DMS114 treated with DMSO at 0.1 percent for 48 hours (cell line): ENCODE measurements at regions not wholly inside any gene's neighbourhood (a gene's known extent, or its start where the extent isn't known, plus 50 kb on each side); places are given as distances from the start of the nearest gene placed in this dataset.

Experiments
- DNase-seq: peaks from one replicate; lab custom pipeline; 2025; ENCODE audit not compliant: unreplicated experiment; lab: John Stamatoyannopoulos, UW

GRCh38 chr15:70431854-70432253 lies 331.5 kb downstream of the UACA start:
- DNase-seq, result no peak

DNA sequence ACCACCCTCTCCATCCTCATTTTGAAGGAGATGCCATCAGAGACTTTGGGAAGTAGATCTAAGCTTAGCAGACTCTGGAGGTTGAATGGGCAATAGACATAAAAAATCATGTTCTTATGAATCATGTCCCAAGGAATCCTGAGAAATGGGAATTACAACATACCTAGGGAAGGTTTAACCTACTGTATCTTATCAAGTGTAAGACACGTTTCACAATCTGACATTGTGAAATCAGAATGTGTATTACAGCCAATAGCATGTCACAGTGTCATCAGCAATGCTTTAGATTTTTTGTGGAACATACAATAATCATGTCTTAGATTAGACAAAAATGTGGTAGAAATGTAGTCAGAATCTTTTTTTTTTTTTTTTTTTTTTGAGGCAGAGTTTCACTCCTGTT lies 332.4 kb upstream of the TLE3 start:
- DNase-seq, result no peak

DNA sequence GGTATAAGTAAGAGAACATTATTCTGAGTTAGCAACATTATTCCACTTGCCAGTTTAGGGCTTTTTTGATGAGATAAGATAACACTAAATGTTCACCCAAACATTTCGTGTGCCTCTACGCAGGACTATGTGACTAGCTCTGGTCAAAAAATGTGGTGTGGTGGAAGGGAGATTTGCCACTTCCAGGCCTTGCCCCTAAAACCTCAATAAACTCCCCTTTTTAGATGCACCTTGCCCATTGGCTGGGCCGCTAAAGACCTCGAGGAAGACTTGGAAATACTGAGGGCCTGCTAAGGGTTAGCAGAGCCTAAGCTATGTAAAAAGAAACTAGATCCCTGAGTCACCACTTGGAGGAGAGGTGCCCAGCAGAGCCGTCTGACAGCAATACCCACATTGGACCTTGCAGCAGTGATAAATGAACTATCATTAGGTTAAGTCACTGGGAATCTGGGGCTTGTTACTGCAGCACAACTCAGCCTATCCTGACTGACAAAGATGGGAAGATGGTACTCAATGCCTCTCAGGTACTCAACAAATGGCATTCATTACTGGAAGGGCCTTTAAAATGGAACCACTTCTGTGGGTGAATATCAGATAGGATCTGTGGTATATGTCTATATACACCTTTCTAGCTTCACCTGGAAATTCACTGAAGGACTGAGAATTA lies 331.5 kb upstream of the TLE3 start:
- DNase-seq, result no peak

- no peak for DNase-seq
Measured at GRCh38 chr15:70428211-70428822, 330.6 kb upstream of the TLE3 start.

- no peak for DNase-seq
Measured at GRCh38 chr15:70427167-70428120, 329.7 kb upstream of the TLE3 start.

DNA sequence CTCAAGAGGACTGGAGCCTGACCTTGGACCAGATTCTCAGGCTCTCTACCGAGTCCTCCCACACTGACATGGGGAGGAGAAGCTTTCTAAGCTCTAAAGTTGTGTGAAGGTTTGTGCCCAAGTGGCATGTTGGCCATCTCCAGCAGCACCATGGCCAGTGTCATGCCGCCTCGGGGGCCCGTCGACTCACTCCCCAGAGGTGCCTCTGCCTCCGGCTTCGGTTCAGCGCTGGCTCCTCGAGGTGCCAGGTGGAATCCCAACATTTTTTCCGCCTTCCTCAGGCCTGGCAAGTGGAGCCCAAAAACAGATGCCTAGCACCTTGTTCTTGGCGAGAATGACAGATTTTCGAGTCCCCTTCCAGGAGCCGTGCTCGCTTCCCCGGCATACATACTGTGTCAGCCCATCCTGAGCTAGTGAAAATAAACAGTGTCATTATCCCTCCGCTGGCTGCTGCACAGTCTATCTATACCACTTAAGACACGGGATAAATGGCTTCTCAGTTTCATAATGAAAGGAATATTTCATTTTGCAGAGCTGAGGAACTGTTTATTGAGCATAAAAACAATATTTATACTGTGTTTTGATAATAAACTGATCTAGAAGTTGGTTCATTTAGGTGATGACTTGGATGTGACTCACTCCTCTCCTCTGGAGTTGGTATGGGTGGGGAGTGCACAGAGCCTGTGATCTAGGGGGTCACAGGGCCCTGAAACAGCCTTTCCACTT lies 328.5 kb upstream of the TLE3 start:
- no peak for DNase-seq

- DNase-seq, result no peak
Measured at GRCh38 chr15:70424937-70425411, 327.3 kb upstream of the TLE3 start.

- no peak for DNase-seq
Measured at GRCh38 chr15:70423267-70423666, 325.6 kb upstream of the TLE3 start.

GRCh38 chr15:70422342-70422741 lies 324.6 kb upstream of the TLE3 start:
- DNase-seq, result no peak

DNA sequence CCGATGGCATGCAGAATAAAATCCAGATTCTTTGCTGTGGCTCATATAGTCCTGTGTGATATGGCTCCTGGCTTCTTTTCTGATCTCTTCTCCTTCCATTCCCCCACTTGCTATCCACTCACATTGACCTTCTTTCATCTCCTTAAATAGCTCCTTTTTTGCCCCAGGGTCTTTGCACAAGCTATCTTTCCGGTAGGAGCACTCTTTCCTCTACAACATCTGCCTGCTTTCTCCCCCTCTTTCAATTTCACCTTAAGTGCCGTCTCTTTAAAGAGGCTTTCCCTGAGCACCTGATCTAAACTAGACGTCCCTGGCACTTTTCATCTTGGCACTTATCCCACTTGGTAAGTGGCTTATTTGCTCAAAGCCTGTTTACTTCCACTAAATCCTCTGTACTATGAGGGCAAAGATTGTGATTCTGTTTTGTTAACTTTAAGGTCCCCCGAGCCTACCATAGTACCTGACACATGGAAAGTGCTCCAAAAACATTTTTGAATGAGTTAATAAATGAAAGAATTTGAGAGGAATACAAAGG lies 323.3 kb upstream of the TLE3 start:
- DNase-seq, result no peak

DNA sequence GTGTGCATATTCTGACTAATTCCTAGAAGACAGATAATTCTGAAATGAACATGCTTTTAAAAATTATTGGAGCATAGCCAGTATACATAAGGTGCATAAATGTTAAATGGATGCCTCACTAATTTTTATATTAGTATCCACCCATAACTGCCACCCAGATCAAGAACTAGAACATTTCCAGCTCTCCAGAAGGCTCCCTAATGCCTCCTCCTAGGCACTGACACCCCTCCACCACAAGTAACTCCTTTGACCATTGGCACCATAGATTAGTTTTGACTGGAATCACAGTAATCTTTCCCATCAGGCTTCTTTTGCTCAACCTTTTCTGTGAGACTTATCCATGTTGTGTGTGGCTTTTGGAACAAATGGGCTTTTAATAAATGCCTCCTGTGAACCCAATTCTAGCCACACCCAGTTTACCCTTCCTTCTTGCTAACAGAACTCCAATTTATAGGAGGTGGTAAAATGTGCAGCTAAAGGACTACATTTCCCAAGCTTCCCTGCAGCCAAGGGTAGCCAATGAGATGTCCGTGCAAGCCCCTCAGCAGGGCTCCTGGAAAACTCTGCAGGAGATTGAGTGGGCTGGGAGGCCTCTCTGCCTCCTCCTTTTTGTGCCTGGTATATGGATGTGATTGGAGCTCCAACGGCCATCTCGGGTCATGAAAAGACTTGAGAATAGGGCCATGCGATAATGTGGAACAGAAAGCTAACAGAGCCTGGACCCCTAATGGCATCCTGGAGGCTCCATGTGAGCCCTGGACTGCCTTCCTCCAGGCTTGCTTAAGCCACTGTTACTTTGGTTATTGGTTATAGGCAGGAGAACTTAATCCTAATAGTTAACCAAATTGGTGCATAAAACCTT lies 322.6 kb upstream of the TLE3 start:
- no peak for DNase-seq

- no peak for DNase-seq
Measured at GRCh38 chr15:70418943-70419342, 321.2 kb upstream of the TLE3 start.

- no peak for DNase-seq
Measured at GRCh38 chr15:70417535-70417934, 319.8 kb upstream of the TLE3 start.

DNA sequence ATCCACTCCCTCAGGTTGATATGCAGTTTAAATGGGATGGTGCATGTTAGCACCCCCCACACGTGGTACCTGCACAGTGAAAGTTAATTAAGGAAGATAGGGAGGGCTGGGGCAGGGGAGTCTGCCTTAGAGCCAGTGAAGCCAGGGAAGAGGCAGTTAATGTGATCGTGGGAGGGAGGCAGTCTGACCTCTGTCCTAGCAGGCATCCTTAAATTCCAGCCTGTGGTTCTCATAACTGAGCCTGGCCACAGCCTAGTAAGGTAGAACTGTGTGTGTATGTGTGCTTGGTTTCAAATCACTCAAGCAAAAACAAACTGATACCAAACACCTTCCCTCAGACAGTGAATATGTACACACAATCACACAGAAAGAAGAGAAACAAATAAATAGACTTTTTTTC lies 319.1 kb upstream of the TLE3 start:
- DNase-seq, result no peak

GRCh38 chr15:70415398-70415797 lies 317.7 kb upstream of the TLE3 start:
- DNase-seq, result no peak

DNA sequence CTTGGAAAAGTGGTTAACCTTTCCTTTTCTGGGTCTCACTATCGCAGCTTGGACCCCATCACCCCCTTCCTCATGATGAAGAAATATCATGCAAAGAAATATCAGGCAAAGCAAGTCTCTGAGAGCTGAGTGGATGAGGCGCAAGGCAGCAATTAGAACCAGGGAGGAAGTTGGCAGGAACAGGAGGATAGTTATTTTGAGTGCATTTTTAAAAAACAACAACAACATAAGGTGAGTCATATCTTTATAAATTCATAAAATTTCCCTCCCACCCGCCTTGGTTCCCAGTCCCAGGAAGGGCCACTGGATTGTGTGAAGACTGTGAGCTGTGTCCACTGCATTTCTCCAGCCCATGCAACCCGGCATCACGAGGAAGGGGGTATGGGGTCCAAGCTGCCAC lies 316.9 kb upstream of the TLE3 start:
- DNase-seq, result no peak

GRCh38 chr15:70412794-70413193 lies 315.1 kb upstream of the TLE3 start:
- DNase-seq, result no peak

DNA sequence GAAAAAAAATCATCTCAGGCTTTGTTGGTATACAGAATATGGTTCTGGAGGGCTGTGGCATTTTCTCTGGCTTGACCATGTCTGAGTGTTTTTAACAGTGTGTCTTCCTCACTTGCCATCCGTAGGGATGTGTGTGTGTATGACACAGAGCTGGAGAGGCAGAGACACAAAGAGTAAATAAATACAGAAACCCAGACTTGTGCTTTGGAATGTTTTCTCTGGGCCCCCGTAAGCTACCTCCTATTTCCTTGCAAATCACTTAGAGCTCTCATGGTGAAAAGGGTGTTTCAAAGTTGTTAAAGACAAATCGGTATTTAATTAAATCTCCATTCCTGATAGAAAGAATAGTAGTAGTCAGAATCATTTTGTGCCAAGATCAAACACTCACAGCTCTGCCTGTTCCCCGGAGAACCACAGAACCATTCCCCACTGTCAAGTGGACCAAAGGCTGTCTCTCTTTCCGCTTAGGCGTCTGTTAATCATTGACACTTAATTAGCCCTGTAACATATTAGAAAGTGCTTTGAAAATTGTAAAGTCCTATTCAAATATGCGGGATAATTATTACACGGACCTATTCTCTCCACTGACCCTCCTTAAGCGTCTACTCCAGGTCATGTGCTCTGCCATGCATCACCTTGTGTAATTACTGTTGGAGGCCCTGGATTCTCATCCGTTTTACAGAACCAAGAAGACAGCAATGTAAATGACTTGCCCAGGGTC lies 313.6 kb upstream of the TLE3 start:
- DNase-seq, result no peak

DNA sequence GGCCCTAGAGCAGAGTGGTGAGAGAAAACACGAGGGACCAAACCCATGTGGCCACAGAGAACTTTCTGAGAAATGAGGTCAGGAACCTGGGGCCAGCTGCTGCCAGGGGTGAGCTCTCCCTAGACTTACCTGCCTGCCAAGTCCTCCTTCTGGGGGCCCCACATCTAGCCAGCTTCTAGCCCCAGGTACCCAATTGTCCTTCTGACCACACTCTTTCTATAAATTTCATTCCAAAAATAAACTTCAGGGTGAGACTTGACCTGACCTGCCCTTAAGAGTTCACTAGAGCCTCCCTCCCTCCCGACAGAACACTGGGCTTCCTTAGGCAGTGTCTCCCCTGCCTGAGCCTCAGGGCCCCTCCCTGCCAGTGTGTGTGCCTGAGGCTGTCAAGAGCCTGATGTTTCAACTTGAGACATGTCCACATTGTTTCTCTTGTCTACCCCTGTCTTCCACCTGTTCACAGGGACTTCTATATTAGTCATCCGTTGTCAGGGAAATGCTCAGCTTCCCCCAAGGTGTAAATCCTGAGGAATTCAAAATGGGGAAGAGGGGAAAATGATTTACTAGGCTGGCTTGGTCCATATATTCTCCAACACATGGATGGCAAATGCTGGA lies 312.8 kb upstream of the TLE3 start:
- no peak for DNase-seq
